Endodermal cell (in vitro differentiated cells): ENCODE measurements at regions not wholly inside any gene's neighbourhood (a gene's known extent, or its start where the extent isn't known, plus 50 kb on each side); places are given as distances from the start of the nearest gene placed in this dataset.
A peak's percentile ranks its signal among the peaks of the same experiment; 100 is the strongest.

Experiments
- DNase-seq: peaks from one replicate; pipeline ENCODE4 v3.0.0-alpha.2; 2017
- H3K27ac ChIP-seq: 2 replicates; pipeline ENCODE4 v1.5.1; 2013; ENCODE audit warnings: mild to moderate bottlenecking, low read depth, low read length, moderate library complexity
- H3K27me3 ChIP-seq: 2 replicates; pipeline ENCODE4 v1.6.1; 2013; ENCODE audit warnings: mild to moderate bottlenecking, low read length, moderate library complexity; ENCODE audit not compliant: insufficient read depth, control insufficient read depth, poor library complexity, severe bottlenecking
- H3K36me3 ChIP-seq: 2 replicates; pipeline ENCODE4 v1.7.0; 2013; ENCODE audit warnings: mild to moderate bottlenecking, low read length, moderate library complexity; ENCODE audit not compliant: control insufficient read depth, insufficient read depth
- H3K4me1 ChIP-seq: one replicate; pipeline ENCODE4 v1.7.0; 2013; ENCODE audit warnings: low read length; ENCODE audit not compliant: control insufficient read depth, insufficient read depth
- H3K4me3 ChIP-seq: 2 replicates; pipeline ENCODE4 v1.5.1; 2013; ENCODE audit warnings: mild to moderate bottlenecking, low read length, moderate library complexity
- H3K9ac ChIP-seq: 2 replicates; pipeline ENCODE4 v1.6.1; 2013; ENCODE audit warnings: mild to moderate bottlenecking, low read length, moderate library complexity; ENCODE audit not compliant: poor library complexity, severe bottlenecking; ENCODE audit errors: extremely low read depth
- H3K9me3 ChIP-seq: 2 replicates; pipeline ENCODE4 v1.6.1; 2013; ENCODE audit warnings: mild to moderate bottlenecking, low read length, moderate library complexity; ENCODE audit not compliant: control insufficient read depth
- H3K27ac Mint-ChIP-seq: 2 replicates; pipeline ENCODE4 v1.8.0; 2020; ENCODE audit warnings: mixed read lengths
- H3K27me3 Mint-ChIP-seq: 2 replicates; pipeline ENCODE4 v1.8.0; 2021; ENCODE audit warnings: mild to moderate bottlenecking, mixed read lengths; ENCODE audit not compliant: insufficient read depth
- H3K36me3 Mint-ChIP-seq: 2 replicates; pipeline ENCODE4 v1.8.0; 2020; ENCODE audit warnings: low read depth, mixed read lengths
- H3K4me1 Mint-ChIP-seq: 2 replicates; pipeline ENCODE4 v1.8.0; 2020; ENCODE audit warnings: mixed read lengths
- H3K4me3 Mint-ChIP-seq: 2 replicates; pipeline ENCODE4 v1.8.0; 2020; ENCODE audit warnings: mild to moderate bottlenecking, moderate library complexity, mixed read lengths
- H3K9me3 Mint-ChIP-seq: 2 replicates; pipeline ENCODE4 v1.8.0; 2020; ENCODE audit warnings: mild to moderate bottlenecking, mixed read lengths
- WGBS, 2 experiments: methylation state at CpG; one replicate each; pipeline versions ENCODE4 v1.1.5 to v1.1.7; 2013; ENCODE audit warnings: missing lambda C conversion rate in 2 of 2, mixed read lengths in 1 of 2; ENCODE audit not compliant: insufficient coverage in 1 of 2, insufficient read length in 1 of 2; 5-methylcytosine and 5-hydroxymethylcytosine counted together
- TF ChIP-seq, protein P1 (sequence below): fragments of 200-600 bp; sonication (generic); conservative IDR thresholded peaks from 2 replicates; pipeline ENCODE4 v1.5.0; 2021; ENCODE audit warnings: antibody characterized with exemption, mild to moderate bottlenecking

GRCh38 chr7:131010717-131011431 lies 276.9 kb upstream of the KLF14 start:
- 93% methylated on average over 3 to 6 of the region's 6 CpGs for WGBS, 2 experiments
- Mint-ChIP-seq H3K27me3 (no peaks in the 10 kb centered on the region), H3K4me1 (peaks cover 5% of the 10 kb centered on the region), H3K4me3 (no peak overlapping the region), H3K9me3 (no peaks in the 10 kb centered on the region), H3K36me3 (no peaks in the 10 kb centered on the region), H3K27ac (no peak overlapping the region)
- H3K27ac ChIP-seq, result no peak overlapping the region
- H3K9ac ChIP-seq, result no peak overlapping the region
- H3K4me3 ChIP-seq, result no peak overlapping the region
- no peaks in the 10 kb centered on the region for H3K9me3 ChIP-seq
- TF ChIP-seq, protein P1, sequence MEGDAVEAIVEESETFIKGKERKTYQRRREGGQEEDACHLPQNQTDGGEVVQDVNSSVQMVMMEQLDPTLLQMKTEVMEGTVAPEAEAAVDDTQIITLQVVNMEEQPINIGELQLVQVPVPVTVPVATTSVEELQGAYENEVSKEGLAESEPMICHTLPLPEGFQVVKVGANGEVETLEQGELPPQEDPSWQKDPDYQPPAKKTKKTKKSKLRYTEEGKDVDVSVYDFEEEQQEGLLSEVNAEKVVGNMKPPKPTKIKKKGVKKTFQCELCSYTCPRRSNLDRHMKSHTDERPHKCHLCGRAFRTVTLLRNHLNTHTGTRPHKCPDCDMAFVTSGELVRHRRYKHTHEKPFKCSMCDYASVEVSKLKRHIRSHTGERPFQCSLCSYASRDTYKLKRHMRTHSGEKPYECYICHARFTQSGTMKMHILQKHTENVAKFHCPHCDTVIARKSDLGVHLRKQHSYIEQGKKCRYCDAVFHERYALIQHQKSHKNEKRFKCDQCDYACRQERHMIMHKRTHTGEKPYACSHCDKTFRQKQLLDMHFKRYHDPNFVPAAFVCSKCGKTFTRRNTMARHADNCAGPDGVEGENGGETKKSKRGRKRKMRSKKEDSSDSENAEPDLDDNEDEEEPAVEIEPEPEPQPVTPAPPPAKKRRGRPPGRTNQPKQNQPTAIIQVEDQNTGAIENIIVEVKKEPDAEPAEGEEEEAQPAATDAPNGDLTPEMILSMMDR, result no peak
- no peaks in the 10 kb centered on the region for H3K27me3 ChIP-seq
- H3K36me3 ChIP-seq, result no peaks in the 10 kb centered on the region
- no peak for DNase-seq
- H3K4me1 ChIP-seq, result no peaks in the 10 kb centered on the region

DNA sequence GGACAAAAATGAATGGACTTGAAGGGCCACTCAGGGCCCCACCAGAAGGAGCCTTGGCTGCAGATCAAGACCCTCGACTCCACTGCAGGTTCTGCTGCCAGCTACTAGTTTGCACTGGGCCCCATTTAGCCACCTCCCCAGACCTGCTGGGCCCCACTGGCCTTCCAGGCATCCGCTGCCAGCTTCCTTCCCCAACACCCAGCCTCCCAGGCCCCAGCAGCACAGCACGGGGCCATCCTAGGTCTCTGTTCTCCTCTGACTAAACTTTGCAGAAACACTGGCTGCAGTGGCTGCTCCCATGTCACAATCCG lies 277.4 kb upstream of the KLF14 start:
- no peaks in the 10 kb centered on the region for H3K4me1 ChIP-seq
- H3K36me3 ChIP-seq, result no peaks in the 10 kb centered on the region
- Mint-ChIP-seq H3K36me3 (no peaks in the 10 kb centered on the region), H3K4me3 (no peak overlapping the region), H3K9me3 (no peaks in the 10 kb centered on the region), H3K27ac (no peak overlapping the region), H3K27me3 (no peaks in the 10 kb centered on the region), H3K4me1 (peaks cover 5% of the 10 kb centered on the region)
- no peaks in the 10 kb centered on the region for H3K27me3 ChIP-seq
- peak; percentile 43 for DNase-seq
- TF ChIP-seq, protein P1, result no peak
- H3K4me3 ChIP-seq, result no peak overlapping the region
- no peak overlapping the region for H3K27ac ChIP-seq
- H3K9me3 ChIP-seq, result no peaks in the 10 kb centered on the region
- WGBS, 2 experiments, result 87 to 100% methylated on average over 1 to 4 of the region's 4 CpGs
- H3K9ac ChIP-seq, result no peak overlapping the region

DNA sequence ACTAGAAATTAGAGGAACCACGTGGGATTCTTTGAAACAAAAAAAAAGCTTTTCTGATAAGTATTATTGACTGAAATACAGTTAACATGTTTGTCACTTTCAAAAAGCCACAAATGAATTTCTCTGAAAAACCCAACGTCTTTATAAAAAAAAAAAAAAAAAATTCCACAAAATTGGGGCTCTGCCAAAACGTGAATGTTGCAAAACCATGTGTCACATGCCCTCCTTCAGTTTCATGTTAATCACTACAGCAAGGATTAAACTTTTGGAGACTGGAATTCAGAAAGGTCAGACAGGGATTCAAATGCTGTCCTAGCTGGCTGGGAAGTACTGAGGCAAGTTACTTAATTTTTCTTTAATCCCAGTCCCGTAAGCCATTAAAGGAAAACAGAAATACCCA lies 278.0 kb upstream of the KLF14 start:
- Mint-ChIP-seq H3K4me1 (peaks cover 5% of the 10 kb centered on the region), H3K4me3 (no peak overlapping the region), H3K27me3 (no peaks in the 10 kb centered on the region), H3K9me3 (no peaks in the 10 kb centered on the region), H3K36me3 (no peaks in the 10 kb centered on the region), H3K27ac (no peak overlapping the region)
- no peak overlapping the region for H3K4me3 ChIP-seq
- no peaks in the 10 kb centered on the region for H3K4me1 ChIP-seq
- H3K9ac ChIP-seq, result no peak overlapping the region
- TF ChIP-seq, protein P1, result no peak
- H3K36me3 ChIP-seq, result no peaks in the 10 kb centered on the region
- 86% methylated on average over 3 to 4 of the region's 4 CpGs for WGBS, 2 experiments
- no peaks in the 10 kb centered on the region for H3K27me3 ChIP-seq
- H3K27ac ChIP-seq, result no peak overlapping the region
- peak; percentile 6 for DNase-seq
- H3K9me3 ChIP-seq, result no peaks in the 10 kb centered on the region
